Upper lobe of left lung (tissue), 4 donors: ENCODE measurements at regions not wholly inside any gene's neighbourhood (a gene's known extent, or its start where the extent isn't known, plus 50 kb on each side); places are given as distances from the start of the nearest gene placed in this dataset.

Source experiments
- EP300 ChIP-seq, 4 donors: sonication (generic); formaldehyde crosslinking; IDR thresholded peaks; one replicate each; pipeline ENCODE4 v1.5.1; 2017; ENCODE audit warnings: antibody characterized with exemption in 4 of 4, control low read depth in 2 of 4
- POLR2A ChIP-seq, 4 donors: fragments of 450-650 bp; IDR thresholded peaks; one replicate each; pipeline ENCODE4 v1.5.1; 2016 to 2017; ENCODE audit warnings: antibody characterized with exemption in 4 of 4, mild to moderate bottlenecking in 2 of 4
- POLR2AphosphoS5 ChIP-seq, 2 donors: sonication (generic); formaldehyde crosslinking; IDR thresholded peaks; one replicate each; pipeline ENCODE4 v1.5.1; 2017; ENCODE audit warnings: antibody characterized with exemption in 2 of 2
- TF ChIP-seq, protein P1 (sequence below), 6 experiments: fragments of 450-650 bp in 4 of 6; fragments of 200-600 bp in 2 of 6; sonication (generic) in 2 of 6; IDR thresholded peaks; one replicate each; pipeline ENCODE4 v1.5.1; 2016 to 2019; ENCODE audit warnings: antibody characterized with exemption in 6 of 6

GRCh38 chr7:41403291-41403690, 299.6 kb downstream of the INHBA start:
- TF ChIP-seq, protein P1, sequence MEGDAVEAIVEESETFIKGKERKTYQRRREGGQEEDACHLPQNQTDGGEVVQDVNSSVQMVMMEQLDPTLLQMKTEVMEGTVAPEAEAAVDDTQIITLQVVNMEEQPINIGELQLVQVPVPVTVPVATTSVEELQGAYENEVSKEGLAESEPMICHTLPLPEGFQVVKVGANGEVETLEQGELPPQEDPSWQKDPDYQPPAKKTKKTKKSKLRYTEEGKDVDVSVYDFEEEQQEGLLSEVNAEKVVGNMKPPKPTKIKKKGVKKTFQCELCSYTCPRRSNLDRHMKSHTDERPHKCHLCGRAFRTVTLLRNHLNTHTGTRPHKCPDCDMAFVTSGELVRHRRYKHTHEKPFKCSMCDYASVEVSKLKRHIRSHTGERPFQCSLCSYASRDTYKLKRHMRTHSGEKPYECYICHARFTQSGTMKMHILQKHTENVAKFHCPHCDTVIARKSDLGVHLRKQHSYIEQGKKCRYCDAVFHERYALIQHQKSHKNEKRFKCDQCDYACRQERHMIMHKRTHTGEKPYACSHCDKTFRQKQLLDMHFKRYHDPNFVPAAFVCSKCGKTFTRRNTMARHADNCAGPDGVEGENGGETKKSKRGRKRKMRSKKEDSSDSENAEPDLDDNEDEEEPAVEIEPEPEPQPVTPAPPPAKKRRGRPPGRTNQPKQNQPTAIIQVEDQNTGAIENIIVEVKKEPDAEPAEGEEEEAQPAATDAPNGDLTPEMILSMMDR (IDR thresholded peaks at IDR 0.05), result no peak
- TF ChIP-seq POLR2A (IDR thresholded peaks at IDR 0.05) (no peak), EP300 (IDR thresholded peaks at IDR 0.05) (no peak), POLR2AphosphoS5 (IDR thresholded peaks at IDR 0.05) (no peak)
